ENCODE measurements at regions not wholly inside any gene's neighbourhood (a gene's known extent, or its start where the extent isn't known, plus 50 kb on each side); places are given as distances from the start of the nearest gene placed in this dataset.

- TF ChIP-seq CTCF (IDR thresholded peaks at IDR 0.05; ENCODE audit: low read depth, low read length, poor library complexity, severe bottlenecking) (no peak), EZH2phosphoT487 (IDR thresholded peaks at IDR 0.05; ENCODE audit: borderline replicate concordance, low read length) (no peak)
Measured at GRCh38 chr6:16006681-16007080, 122.2 kb upstream of the MYLIP start.

Data from DOHH2 (cell line).